ENCODE measurements at regions not wholly inside any gene's neighbourhood (a gene's known extent, or its start where the extent isn't known, plus 50 kb on each side); places are given as distances from the start of the nearest gene placed in this dataset.

GRCh38 chr10:105757302-105757701 is 1116.2 kb downstream of the SORCS3 start:
- DNase-seq (ENCODE audit: low spot score) (no peak), ATAC-seq (ENCODE audit: low FRiP score) (no peak)
- TF ChIP-seq CTCF (IDR thresholded peaks at IDR 0.05) = no peak

GRCh38 chr10:105756386-105756785 is 1115.3 kb downstream of the SORCS3 start:
- TF ChIP-seq CTCF (IDR thresholded peaks at IDR 0.05) = no peak
- DNase-seq (ENCODE audit: low spot score) = no peak
- no peak for ATAC-seq (ENCODE audit: low FRiP score)

GRCh38 chr10:105751688-105752087 is 1110.6 kb downstream of the SORCS3 start:
- no peak for TF ChIP-seq CTCF (IDR thresholded peaks at IDR 0.05)
- DNase-seq (ENCODE audit: low spot score) = no peak
- no peak for ATAC-seq (ENCODE audit: low FRiP score)

- TF ChIP-seq CTCF (IDR thresholded peaks at IDR 0.05) = no peak
- DNase-seq (ENCODE audit: low spot score) (no peak), ATAC-seq (ENCODE audit: low FRiP score) (no peak)
Observed at GRCh38 chr10:105745596-105746148, 1104.6 kb downstream of the SORCS3 start.

- ATAC-seq (ENCODE audit: low FRiP score) = no peak
- no peak for TF ChIP-seq CTCF (IDR thresholded peaks at IDR 0.05)
Observed at GRCh38 chr10:105743343-105744056, 1102.4 kb downstream of the SORCS3 start.

GRCh38 chr10:105742923-105743322 is 1101.8 kb downstream of the SORCS3 start:
- no peak for TF ChIP-seq CTCF (IDR thresholded peaks at IDR 0.05)
- ATAC-seq (ENCODE audit: low FRiP score) = no peak
- no peak for DNase-seq (ENCODE audit: low spot score)

More at GRCh38 chr10:105743343-105744056, 1102.4 kb downstream of the SORCS3 start:
- no peak for DNase-seq (ENCODE audit: low spot score)

GRCh38 chr10:105742184-105742583 is 1101.1 kb downstream of the SORCS3 start:
- ATAC-seq (ENCODE audit: low FRiP score) (no peak), DNase-seq (ENCODE audit: low spot score) (no peak)
- TF ChIP-seq CTCF (IDR thresholded peaks at IDR 0.05) = no peak

Data from omental fat pad (tissue), 3 donors.